ENCODE measurements at regions not wholly inside any gene's neighbourhood (a gene's known extent, or its start where the extent isn't known, plus 50 kb on each side); places are given as distances from the start of the nearest gene placed in this dataset.

DNA sequence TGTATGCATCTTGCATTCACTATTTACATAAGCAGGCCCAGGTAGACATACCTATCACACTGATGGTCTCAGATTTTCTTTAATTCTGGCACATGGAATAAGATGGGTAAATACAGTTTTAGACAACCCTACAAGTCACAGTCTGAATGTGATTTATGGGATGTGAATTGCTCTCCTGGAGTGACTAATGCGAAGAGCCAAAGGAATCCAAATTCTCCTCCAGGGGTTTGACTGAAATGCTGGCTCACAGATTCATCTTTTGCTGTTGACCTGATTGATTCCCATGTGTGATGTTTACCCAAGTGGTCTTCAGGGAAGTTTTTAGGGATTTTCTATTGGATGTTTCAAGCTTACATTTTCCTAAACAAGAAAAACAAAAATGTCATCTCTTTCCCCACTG is 277.9 kb upstream of the MON1B start:
- Mint-ChIP-seq H3K27me3 (no peaks in the 10 kb centered on the region), H3K4me3 (no peak overlapping the region), H3K4me1 (no peaks in the 10 kb centered on the region), H3K36me3 (ENCODE audit: low read depth) (no peaks in the 10 kb centered on the region), H3K9me3 (no peaks in the 10 kb centered on the region), H3K27ac (no peak overlapping the region)
- ChIA-PET CTCF (no interaction called here), POLR2A (no interaction called here)
- no peak for DNase-seq

GRCh38 chr16:76926042-76926441 is 264.9 kb upstream of the MON1B start:
- Mint-ChIP-seq H3K27ac (no peak overlapping the region), H3K4me1 (no peaks in the 10 kb centered on the region), H3K36me3 (ENCODE audit: low read depth) (no peaks in the 10 kb centered on the region), H3K4me3 (no peak overlapping the region), H3K27me3 (no peaks in the 10 kb centered on the region), H3K9me3 (peaks cover 3% of the 10 kb centered on the region)
- ChIA-PET CTCF (no interaction called here), POLR2A (no interaction called here)
- no peak for DNase-seq

- ChIA-PET POLR2A (no interaction called here), CTCF (no interaction called here)
- no peaks in the 10 kb centered on the region for H3K36me3 Mint-ChIP-seq (ENCODE audit: low read depth)
- no peak for DNase-seq
- H3K9me3 Mint-ChIP-seq: peaks cover 3% of the 10 kb centered on the region
- H3K4me3 Mint-ChIP-seq: no peak overlapping the region
- H3K27me3 Mint-ChIP-seq: no peaks in the 10 kb centered on the region
- H3K27ac Mint-ChIP-seq: no peak overlapping the region
- H3K4me1 Mint-ChIP-seq: no peaks in the 10 kb centered on the region
Observed at GRCh38 chr16:76926595-76926994, 264.4 kb upstream of the MON1B start.

- H3K4me1 Mint-ChIP-seq: no peaks in the 10 kb centered on the region
- ChIA-PET CTCF (no interaction called here), POLR2A (no interaction called here)
- H3K27ac Mint-ChIP-seq: no peak overlapping the region
- no peak for DNase-seq
- no peaks in the 10 kb centered on the region for H3K36me3 Mint-ChIP-seq (ENCODE audit: low read depth)
- no peaks in the 10 kb centered on the region for H3K27me3 Mint-ChIP-seq
- peaks cover 3% of the 10 kb centered on the region for H3K9me3 Mint-ChIP-seq
- no peak overlapping the region for H3K4me3 Mint-ChIP-seq
Observed at GRCh38 chr16:76931186-76931585, 259.8 kb upstream of the MON1B start.

GRCh38 chr16:76932541-76933211 is 258.3 kb upstream of the MON1B start:
- no peak for DNase-seq
- Mint-ChIP-seq H3K36me3 (ENCODE audit: low read depth) (no peaks in the 10 kb centered on the region), H3K4me1 (no peaks in the 10 kb centered on the region), H3K27ac (no peak overlapping the region), H3K9me3 (no peaks in the 10 kb centered on the region), H3K4me3 (no peak overlapping the region), H3K27me3 (no peaks in the 10 kb centered on the region)
- CTCF ChIA-PET: no interaction called here
- POLR2A ChIA-PET: no interaction called here

GRCh38 chr16:76940251-76940650 is 250.7 kb upstream of the MON1B start:
- no peak for DNase-seq
- Mint-ChIP-seq H3K9me3 (no peaks in the 10 kb centered on the region), H3K4me3 (no peak overlapping the region), H3K27me3 (no peaks in the 10 kb centered on the region), H3K27ac (no peak overlapping the region), H3K36me3 (ENCODE audit: low read depth) (no peaks in the 10 kb centered on the region), H3K4me1 (no peaks in the 10 kb centered on the region)
- CTCF ChIA-PET: no interaction called here
- POLR2A ChIA-PET: no interaction called here

DNA sequence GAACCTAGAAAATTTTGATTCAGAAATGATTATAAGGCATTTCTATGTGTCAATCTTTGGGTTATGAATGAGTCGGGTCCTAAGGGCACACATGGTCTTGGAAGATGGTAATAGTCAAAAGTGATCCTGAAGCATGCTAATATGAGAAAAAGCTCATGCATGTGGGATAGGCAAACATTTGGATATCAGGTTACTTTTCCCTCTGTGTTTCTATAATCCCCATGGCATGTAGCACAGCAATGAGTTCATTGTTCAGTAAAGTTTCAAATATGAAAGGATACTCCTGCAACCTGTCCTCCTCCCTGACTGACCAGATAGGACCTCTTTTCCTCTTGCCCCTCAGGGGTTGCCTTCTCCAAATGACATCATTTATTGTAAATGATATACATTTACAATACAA is 249.9 kb upstream of the MON1B start:
- Mint-ChIP-seq H3K4me1 (no peaks in the 10 kb centered on the region), H3K27ac (no peak overlapping the region), H3K36me3 (ENCODE audit: low read depth) (no peaks in the 10 kb centered on the region), H3K4me3 (no peak overlapping the region), H3K9me3 (no peaks in the 10 kb centered on the region), H3K27me3 (no peaks in the 10 kb centered on the region)
- no peak for DNase-seq
- CTCF ChIA-PET: no interaction called here
- POLR2A ChIA-PET: no interaction called here

- ChIA-PET POLR2A (no interaction called here), CTCF (no interaction called here)
- no peaks in the 10 kb centered on the region for H3K27me3 Mint-ChIP-seq
- H3K4me3 Mint-ChIP-seq: no peak overlapping the region
- H3K27ac Mint-ChIP-seq: no peak overlapping the region
- no peaks in the 10 kb centered on the region for H3K4me1 Mint-ChIP-seq
- H3K9me3 Mint-ChIP-seq: peaks cover 4% of the 10 kb centered on the region
- DNase-seq: no peak
- no peaks in the 10 kb centered on the region for H3K36me3 Mint-ChIP-seq (ENCODE audit: low read depth)
Observed at GRCh38 chr16:76942089-76942488, 248.9 kb upstream of the MON1B start.

DNA sequence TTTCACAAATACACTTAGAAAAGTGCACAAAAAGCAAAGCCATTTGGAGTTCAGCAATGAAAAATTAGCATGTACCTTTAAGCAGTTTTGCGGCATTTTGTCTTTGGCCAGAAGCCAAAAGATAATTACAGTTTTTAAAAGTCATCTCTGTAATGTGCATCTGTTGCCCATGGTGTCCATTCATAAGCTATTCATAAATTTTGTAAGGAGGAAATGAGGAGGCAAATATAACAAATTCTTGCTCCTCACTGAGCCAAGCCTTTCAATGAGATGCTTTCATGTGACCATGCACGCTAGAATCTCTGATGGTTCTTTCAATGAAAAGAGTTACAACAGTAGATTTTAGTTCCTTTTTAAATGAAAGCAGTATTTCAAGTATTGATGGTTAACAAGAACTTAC is 247.1 kb upstream of the MON1B start:
- no peak for DNase-seq
- Mint-ChIP-seq H3K9me3 (peaks cover 4% of the 10 kb centered on the region), H3K27me3 (no peaks in the 10 kb centered on the region), H3K4me3 (no peak overlapping the region), H3K4me1 (no peaks in the 10 kb centered on the region), H3K36me3 (ENCODE audit: low read depth) (no peaks in the 10 kb centered on the region), H3K27ac (no peak overlapping the region)
- CTCF ChIA-PET: no interaction called here
- POLR2A ChIA-PET: no interaction called here

GRCh38 chr16:76946879-76947278 is 244.1 kb upstream of the MON1B start:
- H3K4me3 Mint-ChIP-seq: no peak overlapping the region
- CTCF ChIA-PET: no interaction called here
- DNase-seq: no peak

DNA sequence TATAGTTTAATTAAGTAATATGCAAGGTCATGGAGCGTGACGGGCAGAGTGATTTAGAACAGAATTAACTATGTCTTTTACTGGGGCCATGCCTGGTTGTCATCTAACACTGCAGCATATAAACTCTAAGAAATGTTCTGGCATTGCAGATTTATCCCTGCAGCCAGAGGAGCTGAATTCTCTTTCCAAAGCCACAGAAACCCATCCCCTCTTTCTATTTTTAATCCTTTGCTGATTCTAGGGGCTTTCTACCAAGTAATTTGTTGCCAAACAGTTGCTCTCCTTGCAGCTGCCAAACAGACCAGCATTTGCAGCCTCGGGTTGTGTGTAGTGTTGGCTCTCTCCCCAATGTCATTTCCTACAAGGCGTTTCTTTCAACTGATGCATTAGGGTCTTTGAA is 243.2 kb upstream of the MON1B start:
- no peak overlapping the region for H3K4me3 Mint-ChIP-seq
- H3K27me3 Mint-ChIP-seq: no peaks in the 10 kb centered on the region
- H3K36me3 Mint-ChIP-seq (ENCODE audit: low read depth): no peaks in the 10 kb centered on the region
- H3K9me3 Mint-ChIP-seq: peaks cover 6% of the 10 kb centered on the region
- H3K27ac Mint-ChIP-seq: no peak overlapping the region
- ChIA-PET POLR2A (no interaction called here), CTCF (no interaction called here)
- no peaks in the 10 kb centered on the region for H3K4me1 Mint-ChIP-seq
- DNase-seq: no peak

More at GRCh38 chr16:76946879-76947278, 244.1 kb upstream of the MON1B start:
- POLR2A ChIA-PET: no interaction called here
- no peak overlapping the region for H3K27ac Mint-ChIP-seq
- H3K36me3 Mint-ChIP-seq (ENCODE audit: low read depth): no peaks in the 10 kb centered on the region
- H3K4me1 Mint-ChIP-seq: no peaks in the 10 kb centered on the region
- no peaks in the 10 kb centered on the region for H3K27me3 Mint-ChIP-seq
- H3K9me3 Mint-ChIP-seq: peaks cover 6% of the 10 kb centered on the region

GRCh38 chr16:76955629-76956028 is 235.4 kb upstream of the MON1B start:
- Mint-ChIP-seq H3K27ac (no peak overlapping the region), H3K4me3 (no peak overlapping the region), H3K36me3 (ENCODE audit: low read depth) (no peaks in the 10 kb centered on the region), H3K9me3 (peaks cover 3% of the 10 kb centered on the region), H3K27me3 (no peaks in the 10 kb centered on the region), H3K4me1 (no peaks in the 10 kb centered on the region)
- ChIA-PET CTCF (no interaction called here), POLR2A (no interaction called here)
- no peak for DNase-seq

DNA sequence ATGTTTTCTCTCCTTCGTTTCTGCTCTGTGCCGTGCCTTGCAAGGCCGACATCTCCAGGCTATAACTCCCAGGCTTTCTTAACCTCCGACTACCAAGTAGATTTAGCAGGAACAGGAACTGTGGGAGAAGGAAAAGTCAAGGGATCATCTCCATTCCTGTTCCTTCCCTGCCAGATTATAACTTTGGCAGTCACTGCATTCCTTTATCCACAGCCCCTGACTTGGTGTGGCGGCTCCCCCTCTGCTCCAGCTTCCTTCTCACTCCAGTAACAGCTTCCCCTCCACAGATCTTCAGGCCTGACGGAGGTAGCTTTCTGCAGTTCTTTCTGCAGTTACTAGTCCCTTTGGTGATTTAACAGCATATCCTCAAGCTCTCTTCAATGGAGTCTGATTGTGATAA is 234.6 kb upstream of the MON1B start:
- no peaks in the 10 kb centered on the region for H3K36me3 Mint-ChIP-seq (ENCODE audit: low read depth)
- H3K27me3 Mint-ChIP-seq: no peaks in the 10 kb centered on the region
- no peak overlapping the region for H3K27ac Mint-ChIP-seq
- no peaks in the 10 kb centered on the region for H3K4me1 Mint-ChIP-seq
- DNase-seq: no peak
- ChIA-PET CTCF (no interaction called here), POLR2A (no interaction called here)
- H3K4me3 Mint-ChIP-seq: no peak overlapping the region
- peaks cover 3% of the 10 kb centered on the region for H3K9me3 Mint-ChIP-seq

DNA sequence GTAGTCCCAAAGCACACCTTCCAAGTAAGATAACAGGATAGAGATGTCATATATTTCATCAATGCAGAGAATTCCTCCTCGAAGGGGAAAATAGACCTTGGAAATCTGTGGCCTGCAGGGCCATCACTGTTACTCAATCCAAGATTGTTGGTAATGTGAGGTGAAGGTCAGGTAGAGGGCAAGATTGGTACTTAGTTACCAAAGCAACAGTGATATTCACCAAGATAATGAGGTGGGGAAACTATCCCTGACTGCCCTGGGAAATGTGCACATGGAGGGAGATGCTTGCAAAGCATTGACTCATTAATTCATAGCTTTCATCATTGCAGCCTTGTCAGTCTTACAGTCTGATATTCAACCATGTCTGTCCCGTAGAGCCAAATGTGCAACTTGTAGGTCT is 234.1 kb upstream of the MON1B start:
- H3K27ac Mint-ChIP-seq: no peak overlapping the region
- no peak for DNase-seq
- peaks cover 3% of the 10 kb centered on the region for H3K9me3 Mint-ChIP-seq
- H3K4me1 Mint-ChIP-seq: no peaks in the 10 kb centered on the region
- no peaks in the 10 kb centered on the region for H3K36me3 Mint-ChIP-seq (ENCODE audit: low read depth)
- ChIA-PET CTCF (no interaction called here), POLR2A (no interaction called here)
- no peak overlapping the region for H3K4me3 Mint-ChIP-seq
- H3K27me3 Mint-ChIP-seq: no peaks in the 10 kb centered on the region

- Mint-ChIP-seq H3K4me3 (no peak overlapping the region), H3K9me3 (peaks cover 3% of the 10 kb centered on the region), H3K36me3 (ENCODE audit: low read depth) (no peaks in the 10 kb centered on the region), H3K27me3 (no peaks in the 10 kb centered on the region), H3K27ac (no peak overlapping the region), H3K4me1 (no peaks in the 10 kb centered on the region)
- DNase-seq: no peak
- ChIA-PET POLR2A (no interaction called here), CTCF (no interaction called here)
Observed at GRCh38 chr16:76959166-76959565, 231.8 kb upstream of the MON1B start.
